WTC11 (cell line): ENCODE measurements at regions not wholly inside any gene's neighbourhood (a gene's known extent, or its start where the extent isn't known, plus 50 kb on each side); places are given as distances from the start of the nearest gene placed in this dataset.

ENCODE experiments used
- ATAC-seq: fragments of 200-7000 bp; cut with Tn5 transposase; 2 replicates; pipeline ENCODE4 v1.10.0; 2021; ENCODE audit warnings: mild to moderate bottlenecking, moderate library complexity
- CTCF ChIA-PET: fragments of 300-600 bp; sonication (Branson Sonifier 250); formaldehyde crosslinking; loops from one replicate; lab custom pipeline; 2021; ENCODE audit warnings: antibody characterized with exemption; lab: Charles Lee
- POLR2A ChIA-PET: fragments of 350-600 bp; sonication (Branson Sonifier 250); formaldehyde crosslinking; loops from one replicate; lab custom pipeline; 2021; ENCODE audit warnings: antibody characterized with exemption; lab: Charles Lee
- DNase-seq: peaks from one replicate; pipeline ENCODE4 v3.0.0; 2021; ENCODE audit warnings: low spot score
- H3K27ac Mint-ChIP-seq: 2 replicates; pipeline ENCODE4 v1.8.0; 2021; ENCODE audit warnings: mixed read lengths
- H3K27me3 Mint-ChIP-seq: 2 replicates; pipeline ENCODE4 v1.8.0; 2021; ENCODE audit warnings: low read depth, mild to moderate bottlenecking, moderate library complexity, mixed read lengths
- H3K36me3 Mint-ChIP-seq: 2 replicates; pipeline ENCODE4 v1.8.0; 2021; ENCODE audit warnings: mixed read lengths
- H3K4me1 Mint-ChIP-seq: 2 replicates; pipeline ENCODE4 v1.8.0; 2022; ENCODE audit warnings: mixed read lengths
- H3K4me3 Mint-ChIP-seq: 2 replicates; pipeline ENCODE4 v1.8.0; 2021; ENCODE audit warnings: mild to moderate bottlenecking, moderate library complexity, mixed read lengths
- H3K9me3 Mint-ChIP-seq: 2 replicates; pipeline ENCODE4 v1.8.0; 2021; ENCODE audit warnings: mixed read lengths
- ATF1 ChIP-seq: sonication (generic); formaldehyde crosslinking; IDR thresholded peaks from 2 replicates; pipeline ENCODE4 v1.8.1; 2023; ENCODE audit warnings: mild to moderate bottlenecking, moderate library complexity, missing genetic modification reagents
- CBFB ChIP-seq: sonication (generic); formaldehyde crosslinking; IDR thresholded peaks from 2 replicates; pipeline ENCODE4 v1.8.1; 2022; ENCODE audit warnings: mild to moderate bottlenecking, low read depth, missing genetic modification reagents
- CREM ChIP-seq: sonication (generic); formaldehyde crosslinking; IDR thresholded peaks from 2 replicates; pipeline ENCODE4 v1.8.1; 2022; ENCODE audit warnings: mild to moderate bottlenecking, missing genetic modification reagents, moderate library complexity
- FOXJ3 ChIP-seq: sonication (generic); formaldehyde crosslinking; IDR thresholded peaks from 2 replicates; pipeline ENCODE4 v1.9.0; 2021; ENCODE audit warnings: missing genetic modification reagents, mild to moderate bottlenecking, borderline replicate concordance
- IRF2 ChIP-seq: sonication (generic); formaldehyde crosslinking; IDR thresholded peaks from 2 replicates; pipeline ENCODE4 v1.8.0; 2022; ENCODE audit warnings: low read depth, missing genetic modification reagents, borderline replicate concordance
- NR3C1 ChIP-seq: sonication (generic); formaldehyde crosslinking; conservative IDR thresholded peaks from 2 replicates; pipeline ENCODE4 v1.8.1; 2023; ENCODE audit warnings: low read depth, mild to moderate bottlenecking, missing genetic modification reagents
- OVOL2 ChIP-seq: fragments of 250-450 bp; sonication (Bioruptor Pico); IDR thresholded peaks from 2 replicates; pipeline ENCODE4 v1.9.0; 2021; ENCODE audit warnings: mild to moderate bottlenecking, borderline replicate concordance
- PRRX2 ChIP-seq: fragments of 250-450 bp; sonication (Bioruptor Pico); IDR thresholded peaks from 2 replicates; pipeline ENCODE4 v1.8.0; 2021; ENCODE audit warnings: mild to moderate bottlenecking
- SP1 ChIP-seq: sonication (generic); formaldehyde crosslinking; conservative IDR thresholded peaks from 2 replicates; pipeline ENCODE4 v1.8.1; 2022; ENCODE audit warnings: missing genetic modification reagents
- TP53 ChIP-seq: sonication (generic); formaldehyde crosslinking; IDR thresholded peaks from 2 replicates; pipeline ENCODE4 v1.8.1; 2023; ENCODE audit warnings: mild to moderate bottlenecking, missing genetic modification reagents
- ZNF138 ChIP-seq: sonication (generic); formaldehyde crosslinking; conservative IDR thresholded peaks from 2 replicates; pipeline ENCODE4 v1.8.1; 2022; ENCODE audit warnings: mild to moderate bottlenecking, moderate library complexity, missing genetic modification reagents
- ZNF232 ChIP-seq: sonication (generic); formaldehyde crosslinking; IDR thresholded peaks from 2 replicates; pipeline ENCODE4 v1.8.0; 2022; ENCODE audit warnings: mild to moderate bottlenecking, missing genetic modification reagents
- ZNF416 ChIP-seq: fragments of 250-450 bp; sonication (Bioruptor Pico); IDR thresholded peaks from 2 replicates; pipeline ENCODE4 v1.9.0; 2021; ENCODE audit warnings: mild to moderate bottlenecking, inconsistent platforms
- TF ChIP-seq, protein P1 (sequence below): fragments of 250-450 bp; sonication (Bioruptor Pico); conservative IDR thresholded peaks from 2 replicates; pipeline ENCODE4 v1.9.0; 2021; ENCODE audit warnings: mild to moderate bottlenecking
- TF ChIP-seq, protein P2 (sequence below): sonication (generic); formaldehyde crosslinking; IDR thresholded peaks from 2 replicates; pipeline ENCODE4 v1.8.0; 2022; ENCODE audit warnings: mild to moderate bottlenecking, missing genetic modification reagents
- TF ChIP-seq, protein P3 (sequence below): sonication (generic); formaldehyde crosslinking; IDR thresholded peaks from 2 replicates; pipeline ENCODE4 v1.8.1; 2022; ENCODE audit warnings: missing genetic modification reagents, borderline replicate concordance
- TF ChIP-seq, protein P4 (sequence below): fragments of 250-450 bp; sonication (Bioruptor Pico); IDR thresholded peaks from 2 replicates; pipeline ENCODE4 v1.8.0; 2021; ENCODE audit warnings: mild to moderate bottlenecking
- TF ChIP-seq, protein P5 (sequence below): sonication (generic); formaldehyde crosslinking; IDR thresholded peaks from 2 replicates; pipeline ENCODE4 v1.8.0; 2023; ENCODE audit warnings: missing genetic modification reagents, mild to moderate bottlenecking, borderline replicate concordance
- TF ChIP-seq, protein P6 (sequence below): sonication (generic); formaldehyde crosslinking; IDR thresholded peaks from 2 replicates; pipeline ENCODE4 v1.8.1; 2022; ENCODE audit warnings: mild to moderate bottlenecking, missing genetic modification reagents, moderate library complexity, borderline replicate concordance

DNA sequence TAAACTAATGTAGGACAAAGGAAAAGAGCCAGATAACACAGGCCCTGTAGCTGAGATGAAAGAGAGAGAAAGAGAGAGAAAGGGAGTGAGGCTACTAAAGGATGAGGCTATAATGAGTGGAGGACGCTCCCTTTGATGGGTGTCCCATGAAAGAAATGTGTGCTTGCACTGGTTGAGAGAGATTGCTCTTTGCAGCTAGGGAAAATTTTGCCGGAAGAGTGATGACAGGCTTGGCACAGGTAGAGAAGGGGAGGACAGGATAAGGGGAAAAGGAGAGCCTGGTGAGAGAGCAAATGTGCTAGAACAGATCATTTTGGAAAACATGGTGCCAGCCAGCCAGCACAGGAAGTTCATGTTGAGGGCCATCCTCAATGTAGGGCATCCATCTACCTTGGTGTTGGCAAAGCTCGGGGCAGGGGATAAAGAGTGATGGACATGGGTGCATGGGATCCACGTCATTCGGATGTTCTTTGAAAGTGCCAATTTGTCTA is 248.6 kb downstream of the BTG1 start (continued):
- TF ChIP-seq, protein P1, sequence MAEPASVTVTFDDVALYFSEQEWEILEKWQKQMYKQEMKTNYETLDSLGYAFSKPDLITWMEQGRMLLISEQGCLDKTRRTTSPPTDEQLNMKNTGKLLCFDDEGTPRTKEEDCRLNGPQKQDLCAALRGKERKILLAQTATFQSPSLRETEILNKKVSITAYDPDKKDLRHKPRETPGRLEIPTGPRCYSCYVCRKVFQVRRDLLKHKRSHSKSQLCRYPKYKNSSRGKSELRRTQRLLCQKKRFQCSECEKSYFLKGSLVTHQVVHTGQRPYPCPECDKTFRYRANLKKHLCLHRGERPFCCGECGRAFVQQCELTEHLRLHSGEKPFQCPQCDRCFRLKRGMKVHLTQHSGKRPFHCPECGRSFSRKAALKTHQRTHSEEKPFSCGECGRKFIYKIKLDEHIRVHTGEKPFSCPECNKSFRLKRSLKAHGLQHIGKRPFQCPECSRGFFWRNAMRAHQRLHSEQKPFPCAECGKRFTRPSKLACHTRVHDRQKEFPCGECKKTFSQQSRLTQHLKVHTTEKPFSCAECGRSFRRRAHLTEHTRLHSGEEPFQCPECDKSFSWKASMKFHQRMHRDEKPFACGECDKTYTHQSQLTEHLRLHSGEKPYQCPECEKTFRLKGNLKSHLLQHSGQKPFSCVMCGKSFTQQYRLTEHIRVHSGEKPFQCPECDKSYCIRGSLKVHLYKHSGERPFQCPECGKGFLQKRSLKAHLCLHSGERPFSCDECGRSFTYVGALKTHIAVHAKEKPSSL (CRISPR knock-in tag): no peak
- no peak for TF ChIP-seq ZNF138 (CRISPR knock-in tag)
- TF ChIP-seq FOXJ3 (CRISPR knock-in tag): no peak
- TF ChIP-seq, protein P2, sequence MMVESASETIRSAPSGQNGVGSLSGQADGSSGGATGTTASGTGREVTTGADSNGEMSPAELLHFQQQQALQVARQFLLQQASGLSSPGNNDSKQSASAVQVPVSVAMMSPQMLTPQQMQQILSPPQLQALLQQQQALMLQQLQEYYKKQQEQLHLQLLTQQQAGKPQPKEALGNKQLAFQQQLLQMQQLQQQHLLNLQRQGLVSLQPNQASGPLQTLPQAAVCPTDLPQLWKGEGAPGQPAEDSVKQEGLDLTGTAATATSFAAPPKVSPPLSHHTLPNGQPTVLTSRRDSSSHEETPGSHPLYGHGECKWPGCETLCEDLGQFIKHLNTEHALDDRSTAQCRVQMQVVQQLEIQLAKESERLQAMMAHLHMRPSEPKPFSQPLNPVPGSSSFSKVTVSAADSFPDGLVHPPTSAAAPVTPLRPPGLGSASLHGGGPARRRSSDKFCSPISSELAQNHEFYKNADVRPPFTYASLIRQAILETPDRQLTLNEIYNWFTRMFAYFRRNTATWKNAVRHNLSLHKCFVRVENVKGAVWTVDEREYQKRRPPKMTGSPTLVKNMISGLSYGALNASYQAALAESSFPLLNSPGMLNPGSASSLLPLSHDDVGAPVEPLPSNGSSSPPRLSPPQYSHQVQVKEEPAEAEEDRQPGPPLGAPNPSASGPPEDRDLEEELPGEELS: no peak
- no peak for TF ChIP-seq ZNF416
- TF ChIP-seq IRF2 (CRISPR knock-in tag): no peak

DNA sequence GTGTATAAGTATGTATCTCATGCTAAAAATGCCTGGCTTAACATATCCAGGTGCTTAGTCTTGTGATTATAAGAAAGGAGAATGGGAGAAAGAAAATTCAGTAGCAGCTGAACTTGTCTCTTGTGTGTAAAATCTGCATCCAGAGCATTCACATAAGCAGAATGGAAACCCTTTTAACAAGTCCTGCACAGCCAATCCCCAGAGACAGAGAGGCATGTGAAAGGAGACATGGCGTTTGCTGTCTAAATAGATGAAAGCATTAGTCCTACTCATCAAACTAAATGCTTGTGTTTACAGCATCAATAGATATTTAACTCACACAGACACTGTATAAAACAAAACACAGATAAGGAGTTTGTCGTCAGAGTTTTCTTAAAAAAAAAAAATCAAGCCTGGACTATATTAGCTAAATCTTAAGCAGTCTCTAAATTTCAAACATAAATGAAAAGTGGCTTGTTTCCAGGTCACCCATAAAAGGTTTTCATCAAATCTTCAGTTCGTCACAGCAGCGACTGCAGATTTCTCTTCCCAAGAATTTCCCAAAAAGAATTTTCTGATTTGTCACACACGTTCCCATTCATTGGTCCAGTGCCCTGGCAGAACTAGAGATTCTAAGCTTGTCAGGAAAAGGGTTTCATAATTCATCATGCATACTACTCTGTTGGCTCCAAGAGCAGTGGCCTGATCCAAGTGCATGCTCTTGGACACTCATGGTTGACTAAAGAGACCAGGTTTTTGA is 249.2 kb downstream of the BTG1 start:
- DNase-seq (no peak), ATAC-seq (no peak)
- Mint-ChIP-seq H3K27ac (no peak overlapping the region), H3K4me3 (no peak overlapping the region), H3K36me3 (peaks cover 10% of the 10 kb centered on the region), H3K27me3 (no peaks in the 10 kb centered on the region), H3K9me3 (peaks cover 17% of the 10 kb centered on the region), H3K4me1 (peaks cover 6% of the 10 kb centered on the region)
- POLR2A ChIA-PET: no interaction called here
- CTCF ChIA-PET: no interaction called here
- TF ChIP-seq ATF1 (CRISPR knock-in tag) (no peak), CREM (CRISPR knock-in tag) (no peak)
- TF ChIP-seq, protein P3, sequence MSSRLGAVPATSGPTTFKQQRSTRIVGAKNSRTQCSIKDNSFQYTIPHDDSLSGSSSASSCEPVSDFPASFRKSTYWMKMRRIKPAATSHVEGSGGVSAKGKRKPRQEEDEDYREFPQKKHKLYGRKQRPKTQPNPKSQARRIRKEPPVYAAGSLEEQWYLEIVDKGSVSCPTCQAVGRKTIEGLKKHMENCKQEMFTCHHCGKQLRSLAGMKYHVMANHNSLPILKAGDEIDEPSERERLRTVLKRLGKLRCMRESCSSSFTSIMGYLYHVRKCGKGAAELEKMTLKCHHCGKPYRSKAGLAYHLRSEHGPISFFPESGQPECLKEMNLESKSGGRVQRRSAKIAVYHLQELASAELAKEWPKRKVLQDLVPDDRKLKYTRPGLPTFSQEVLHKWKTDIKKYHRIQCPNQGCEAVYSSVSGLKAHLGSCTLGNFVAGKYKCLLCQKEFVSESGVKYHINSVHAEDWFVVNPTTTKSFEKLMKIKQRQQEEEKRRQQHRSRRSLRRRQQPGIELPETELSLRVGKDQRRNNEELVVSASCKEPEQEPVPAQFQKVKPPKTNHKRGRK: no peak
- TF ChIP-seq, protein P4, sequence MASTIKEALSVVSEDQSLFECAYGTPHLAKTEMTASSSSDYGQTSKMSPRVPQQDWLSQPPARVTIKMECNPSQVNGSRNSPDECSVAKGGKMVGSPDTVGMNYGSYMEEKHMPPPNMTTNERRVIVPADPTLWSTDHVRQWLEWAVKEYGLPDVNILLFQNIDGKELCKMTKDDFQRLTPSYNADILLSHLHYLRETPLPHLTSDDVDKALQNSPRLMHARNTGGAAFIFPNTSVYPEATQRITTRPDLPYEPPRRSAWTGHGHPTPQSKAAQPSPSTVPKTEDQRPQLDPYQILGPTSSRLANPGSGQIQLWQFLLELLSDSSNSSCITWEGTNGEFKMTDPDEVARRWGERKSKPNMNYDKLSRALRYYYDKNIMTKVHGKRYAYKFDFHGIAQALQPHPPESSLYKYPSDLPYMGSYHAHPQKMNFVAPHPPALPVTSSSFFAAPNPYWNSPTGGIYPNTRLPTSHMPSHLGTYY (CRISPR knock-in tag): no peak

DNA sequence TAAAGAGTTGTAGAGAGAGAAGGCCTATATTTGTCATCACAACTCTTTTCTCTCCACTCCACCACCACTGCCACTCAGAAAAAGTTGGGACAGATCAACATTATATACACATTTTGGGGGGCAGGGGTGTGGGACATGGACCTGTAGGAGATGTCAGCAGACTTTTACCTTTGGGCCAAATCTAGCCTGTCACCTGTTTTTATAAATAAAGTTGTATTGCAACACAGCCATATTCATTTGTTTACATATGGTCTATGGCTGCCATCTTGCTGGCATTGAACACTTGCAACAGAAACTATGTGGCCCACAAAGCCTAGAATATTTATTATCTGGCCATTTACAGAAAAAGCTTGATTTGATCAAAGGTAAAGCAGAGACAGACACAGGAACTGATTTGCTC is 250.7 kb downstream of the BTG1 start:
- ATAC-seq: no peak
- Mint-ChIP-seq H3K4me1 (peaks cover 3% of the 10 kb centered on the region; the same call in 1 of the 2 replicates), H3K36me3 (0 out of 2 replicates have a peak, but pooled peaks cover under 1% of the 10 kb centered on the region), H3K4me3 (no peak overlapping the region), H3K27ac (no peak overlapping the region), H3K27me3 (no peaks in the 10 kb centered on the region), H3K9me3 (peaks cover 2% of the 10 kb centered on the region)
- POLR2A ChIA-PET: no interaction called here
- CTCF ChIA-PET: no interaction called here
- DNase-seq: no peak
- TF ChIP-seq NR3C1 (CRISPR knock-in tag) (no peak), SP1 (CRISPR knock-in tag) (no peak), CBFB (CRISPR knock-in tag) (no peak), ZNF232 (CRISPR knock-in tag) (no peak), TP53 (CRISPR knock-in tag) (no peak), PRRX2 (CRISPR knock-in tag) (no peak), OVOL2 (CRISPR knock-in tag) (no peak)
- TF ChIP-seq, protein P4 (CRISPR knock-in tag): no peak
- TF ChIP-seq, protein P5, sequence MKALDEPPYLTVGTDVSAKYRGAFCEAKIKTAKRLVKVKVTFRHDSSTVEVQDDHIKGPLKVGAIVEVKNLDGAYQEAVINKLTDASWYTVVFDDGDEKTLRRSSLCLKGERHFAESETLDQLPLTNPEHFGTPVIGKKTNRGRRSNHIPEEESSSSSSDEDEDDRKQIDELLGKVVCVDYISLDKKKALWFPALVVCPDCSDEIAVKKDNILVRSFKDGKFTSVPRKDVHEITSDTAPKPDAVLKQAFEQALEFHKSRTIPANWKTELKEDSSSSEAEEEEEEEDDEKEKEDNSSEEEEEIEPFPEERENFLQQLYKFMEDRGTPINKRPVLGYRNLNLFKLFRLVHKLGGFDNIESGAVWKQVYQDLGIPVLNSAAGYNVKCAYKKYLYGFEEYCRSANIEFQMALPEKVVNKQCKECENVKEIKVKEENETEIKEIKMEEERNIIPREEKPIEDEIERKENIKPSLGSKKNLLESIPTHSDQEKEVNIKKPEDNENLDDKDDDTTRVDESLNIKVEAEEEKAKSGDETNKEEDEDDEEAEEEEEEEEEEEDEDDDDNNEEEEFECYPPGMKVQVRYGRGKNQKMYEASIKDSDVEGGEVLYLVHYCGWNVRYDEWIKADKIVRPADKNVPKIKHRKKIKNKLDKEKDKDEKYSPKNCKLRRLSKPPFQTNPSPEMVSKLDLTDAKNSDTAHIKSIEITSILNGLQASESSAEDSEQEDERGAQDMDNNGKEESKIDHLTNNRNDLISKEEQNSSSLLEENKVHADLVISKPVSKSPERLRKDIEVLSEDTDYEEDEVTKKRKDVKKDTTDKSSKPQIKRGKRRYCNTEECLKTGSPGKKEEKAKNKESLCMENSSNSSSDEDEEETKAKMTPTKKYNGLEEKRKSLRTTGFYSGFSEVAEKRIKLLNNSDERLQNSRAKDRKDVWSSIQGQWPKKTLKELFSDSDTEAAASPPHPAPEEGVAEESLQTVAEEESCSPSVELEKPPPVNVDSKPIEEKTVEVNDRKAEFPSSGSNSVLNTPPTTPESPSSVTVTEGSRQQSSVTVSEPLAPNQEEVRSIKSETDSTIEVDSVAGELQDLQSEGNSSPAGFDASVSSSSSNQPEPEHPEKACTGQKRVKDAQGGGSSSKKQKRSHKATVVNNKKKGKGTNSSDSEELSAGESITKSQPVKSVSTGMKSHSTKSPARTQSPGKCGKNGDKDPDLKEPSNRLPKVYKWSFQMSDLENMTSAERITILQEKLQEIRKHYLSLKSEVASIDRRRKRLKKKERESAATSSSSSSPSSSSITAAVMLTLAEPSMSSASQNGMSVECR: no peak
- TF ChIP-seq, protein P6, sequence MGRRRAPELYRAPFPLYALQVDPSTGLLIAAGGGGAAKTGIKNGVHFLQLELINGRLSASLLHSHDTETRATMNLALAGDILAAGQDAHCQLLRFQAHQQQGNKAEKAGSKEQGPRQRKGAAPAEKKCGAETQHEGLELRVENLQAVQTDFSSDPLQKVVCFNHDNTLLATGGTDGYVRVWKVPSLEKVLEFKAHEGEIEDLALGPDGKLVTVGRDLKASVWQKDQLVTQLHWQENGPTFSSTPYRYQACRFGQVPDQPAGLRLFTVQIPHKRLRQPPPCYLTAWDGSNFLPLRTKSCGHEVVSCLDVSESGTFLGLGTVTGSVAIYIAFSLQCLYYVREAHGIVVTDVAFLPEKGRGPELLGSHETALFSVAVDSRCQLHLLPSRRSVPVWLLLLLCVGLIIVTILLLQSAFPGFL (CRISPR knock-in tag): no peak
